RWPE1 (cell line): ENCODE measurements at regions not wholly inside any gene's neighbourhood (a gene's known extent, or its start where the extent isn't known, plus 50 kb on each side); places are given as distances from the start of the nearest gene placed in this dataset.

Source experiments
- CTCF ChIA-PET: fragments of 350-600 bp; sonication (Branson Sonifier 250); formaldehyde crosslinking; extraction: SDS; loops from one replicate; lab custom pipeline; 2021; lab: Yijun Ruan, JAX
- POLR2A ChIA-PET: fragments of 400-600 bp; formaldehyde crosslinking; extraction: SDS; loops from one replicate; lab custom pipeline; 2020; ENCODE audit warnings: antibody characterized with exemption; ENCODE audit not compliant: low non-redundant PET; lab: Yijun Ruan, JAX
- DNase-seq: peaks from one replicate; pipeline ENCODE4 v3.0.0; 2012; ENCODE audit warnings: low spot score
- H3K27ac ChIP-seq: fragments of 450-650 bp; 2 replicates; pipeline ENCODE4 v1.5.1; 2017
- CTCF ChIP-seq: fragments of 450-650 bp; conservative IDR thresholded peaks from 2 replicates; pipeline ENCODE4 v1.5.1; 2017; ENCODE audit warnings: low read depth, mild to moderate bottlenecking

GRCh38 chr2:121128741-121129659 is 156.0 kb downstream of the TFCP2L1 start:
- TF ChIP-seq CTCF: no peak
- no peak overlapping the region for H3K27ac ChIP-seq
- ChIA-PET CTCF (interaction anchor here (0.5 to 1.6 kb wide), 10 partner anchors 27 to 1348 kb away, joined by 3 to 5 read pairs (median 4); no protein-coding TSS in a partner anchor), POLR2A (no interaction called here)
- peak; percentile 36 for DNase-seq

- H3K27ac ChIP-seq: no peak overlapping the region
- no peak for TF ChIP-seq CTCF
- ChIA-PET CTCF (no interaction called here), POLR2A (no interaction called here)
- DNase-seq: no peak
Observed at GRCh38 chr2:121129692-121130091, 155.3 kb downstream of the TFCP2L1 start.

- no peak for TF ChIP-seq CTCF
- no peak for DNase-seq
- POLR2A ChIA-PET: no interaction called here
- CTCF ChIA-PET: no interaction called here
- H3K27ac ChIP-seq: no peak overlapping the region
Observed at GRCh38 chr2:121130301-121130850, 154.6 kb downstream of the TFCP2L1 start.

GRCh38 chr2:121131375-121131774 is 153.6 kb downstream of the TFCP2L1 start:
- TF ChIP-seq CTCF: no peak
- CTCF ChIA-PET: interaction anchor here (1.0 kb wide), 1 partner anchor 183 kb away, joined by 4 read pairs; no protein-coding TSS in a partner anchor
- no peak overlapping the region for H3K27ac ChIP-seq
- no peak for DNase-seq
- POLR2A ChIA-PET: no interaction called here

GRCh38 chr2:121132054-121132761 is 152.8 kb downstream of the TFCP2L1 start:
- ChIA-PET CTCF (interaction anchor here (0.6 to 1.0 kb wide), 3 partner anchors 65 to 182 kb away, joined by 3 to 6 read pairs (median 4); no protein-coding TSS in a partner anchor), POLR2A (no interaction called here)
- no peak overlapping the region for H3K27ac ChIP-seq
- no peak for TF ChIP-seq CTCF
- DNase-seq: no peak

- no peak for DNase-seq
- CTCF ChIA-PET: interaction anchor here (0.8 to 0.9 kb wide), 2 partner anchors 64 to 75 kb away, joined by 3 to 6 read pairs; no protein-coding TSS in a partner anchor
- no peak for TF ChIP-seq CTCF
- POLR2A ChIA-PET: no interaction called here
- H3K27ac ChIP-seq: no peak overlapping the region
Observed at GRCh38 chr2:121132762-121133107, 152.3 kb downstream of the TFCP2L1 start.
